Activated CD8-positive, alpha-beta T cell treated with anti-CD3 and anti-CD28 coated beads for 36 hours (primary cell): ENCODE measurements at regions not wholly inside any gene's neighbourhood (a gene's known extent, or its start where the extent isn't known, plus 50 kb on each side); places are given as distances from the start of the nearest gene placed in this dataset.

Source experiments
- ATAC-seq: fragments of 200-7000 bp; cut with Tn5 transposase; one replicate; pipeline ENCODE4 v1.10.0; 2021; ENCODE audit warnings: mild to moderate bottlenecking, moderate library complexity
- CTCF ChIA-PET: fragments of 350-600 bp; sonication (Branson Sonifier 250); formaldehyde crosslinking; loops from one replicate; lab custom pipeline; 2021; ENCODE audit warnings: antibody characterized with exemption; lab: Charles Lee
- POLR2A ChIA-PET: fragments of 350-600 bp; sonication (Branson Sonifier 250); formaldehyde crosslinking; loops from one replicate; lab custom pipeline; 2021; ENCODE audit warnings: antibody characterized with exemption; lab: Charles Lee
- DNase-seq: peaks from one replicate; pipeline ENCODE4 v3.0.0-alpha.2; 2020
- H3K27ac Mint-ChIP-seq: one replicate; pipeline ENCODE4 v1.8.0; 2021; ENCODE audit warnings: mild to moderate bottlenecking, mixed read lengths
- H3K27me3 Mint-ChIP-seq: one replicate; pipeline ENCODE4 v1.8.0; 2021; ENCODE audit warnings: mixed read lengths
- H3K36me3 Mint-ChIP-seq: one replicate; pipeline ENCODE4 v1.8.0; 2021; ENCODE audit warnings: low read depth, mixed read lengths
- H3K4me1 Mint-ChIP-seq: one replicate; pipeline ENCODE4 v1.8.0; 2021; ENCODE audit warnings: low read depth, mixed read lengths
- H3K4me3 Mint-ChIP-seq: one replicate; pipeline ENCODE4 v1.8.0; 2021; ENCODE audit warnings: mild to moderate bottlenecking, moderate library complexity, mixed read lengths
- H3K9me3 Mint-ChIP-seq: one replicate; pipeline ENCODE4 v1.8.0; 2021; ENCODE audit warnings: mixed read lengths
- CTCF ChIP-seq: fragments of 200-600 bp; IDR thresholded peaks from one replicate; pipeline ENCODE4 v1.8.0; 2022; ENCODE audit warnings: antibody characterized with exemption, mild to moderate bottlenecking
- intact Hi-C: fragments of 100-400 bp; cut with micrococcal nuclease; formaldehyde crosslinking; loops from one replicate; pipeline ENCODE4 v1.10.0; 2022

- TF ChIP-seq CTCF, result no peak
- Mint-ChIP-seq H3K4me3 (no peak overlapping the region), H3K4me1 (no peaks in the 10 kb centered on the region), H3K27me3 (no peaks in the 10 kb centered on the region), H3K27ac (no peak overlapping the region), H3K9me3 (peaks cover 9% of the 10 kb centered on the region), H3K36me3 (no peaks in the 10 kb centered on the region)
- ATAC-seq, result no peak
- DNase-seq, result no peak
- intact Hi-C loops, result no loop called here
- POLR2A ChIA-PET, result no interaction called here
- CTCF ChIA-PET, result no interaction called here
Measured at GRCh38 chr3:82293435-82293834, 532.0 kb upstream of the GBE1 start.

GRCh38 chr3:82287562-82287961 is 526.1 kb upstream of the GBE1 start:
- Mint-ChIP-seq H3K4me3 (no peak overlapping the region), H3K4me1 (no peaks in the 10 kb centered on the region), H3K9me3 (peaks cover 12% of the 10 kb centered on the region), H3K27me3 (no peaks in the 10 kb centered on the region), H3K36me3 (no peaks in the 10 kb centered on the region), H3K27ac (no peak overlapping the region)
- ChIA-PET POLR2A (no interaction called here), CTCF (no interaction called here)
- no peak for ATAC-seq
- intact Hi-C loops, result no loop called here
- no peak for DNase-seq
- no peak for TF ChIP-seq CTCF

GRCh38 chr3:82281205-82281604 is 519.8 kb upstream of the GBE1 start:
- ATAC-seq (no peak), DNase-seq (no peak)
- Mint-ChIP-seq H3K27me3 (no peaks in the 10 kb centered on the region), H3K36me3 (no peaks in the 10 kb centered on the region), H3K9me3 (peaks cover 5% of the 10 kb centered on the region), H3K4me1 (no peaks in the 10 kb centered on the region), H3K27ac (no peak overlapping the region), H3K4me3 (no peak overlapping the region)
- CTCF ChIA-PET, result no interaction called here
- POLR2A ChIA-PET, result no interaction called here
- no peak for TF ChIP-seq CTCF
- intact Hi-C loops, result no loop called here

GRCh38 chr3:82276992-82277391 is 515.5 kb upstream of the GBE1 start:
- TF ChIP-seq CTCF, result no peak
- Mint-ChIP-seq H3K36me3 (no peaks in the 10 kb centered on the region), H3K9me3 (peaks cover 10% of the 10 kb centered on the region), H3K27me3 (no peaks in the 10 kb centered on the region), H3K4me1 (no peaks in the 10 kb centered on the region), H3K4me3 (no peak overlapping the region), H3K27ac (no peak overlapping the region)
- intact Hi-C loops, result no loop called here
- ChIA-PET CTCF (no interaction called here), POLR2A (no interaction called here)
- DNase-seq (no peak), ATAC-seq (no peak)

- no peak for ATAC-seq
- Mint-ChIP-seq H3K9me3 (peaks cover 13% of the 10 kb centered on the region), H3K4me3 (no peak overlapping the region), H3K27me3 (no peaks in the 10 kb centered on the region), H3K36me3 (no peaks in the 10 kb centered on the region), H3K4me1 (no peaks in the 10 kb centered on the region), H3K27ac (no peak overlapping the region)
- no peak for DNase-seq
- TF ChIP-seq CTCF, result no peak
- POLR2A ChIA-PET, result no interaction called here
- CTCF ChIA-PET, result no interaction called here
- intact Hi-C loops, result no loop called here
Measured at GRCh38 chr3:82274897-82275296, 513.5 kb upstream of the GBE1 start.
